ENCODE measurements at regions not wholly inside any gene's neighbourhood (a gene's known extent, or its start where the extent isn't known, plus 50 kb on each side); places are given as distances from the start of the nearest gene placed in this dataset.
"Not testable (repeated sequence)": the region's sequence is repeated elsewhere in the genome, so short reads cannot be mapped to it uniquely, and the experiment has no call there.

DNA sequence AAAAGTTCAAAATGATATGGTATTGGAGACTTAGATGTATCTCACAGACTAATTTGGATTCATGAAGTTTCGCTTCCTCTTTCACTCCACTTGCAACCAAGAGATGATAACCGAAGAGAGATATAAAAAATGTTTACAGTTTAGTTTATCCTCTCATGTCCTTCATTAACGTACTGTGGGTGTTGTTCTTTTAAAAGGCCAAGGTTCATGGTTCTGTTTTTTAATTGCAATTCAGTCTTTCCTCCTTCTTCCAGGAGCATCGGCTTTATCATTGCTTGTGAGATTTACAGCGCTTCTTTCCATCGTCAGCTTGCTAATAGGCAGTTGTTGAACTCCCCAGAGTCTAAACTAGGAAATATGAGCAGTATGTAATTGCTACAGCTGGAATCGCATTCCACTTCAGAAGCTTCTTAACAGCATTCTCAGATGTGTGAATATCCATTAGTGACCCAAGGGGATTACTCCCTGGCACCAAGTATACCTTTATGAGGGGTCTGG is 75.9 kb upstream of the HGF start:
- peak; percentile 91 for DNase-seq (ENCODE audit: low read depth)
- peak overlapping the region; percentile 57 for H3K4me3 ChIP-seq (ENCODE audit: low read depth, low read length)
- TF ChIP-seq, protein P1, sequence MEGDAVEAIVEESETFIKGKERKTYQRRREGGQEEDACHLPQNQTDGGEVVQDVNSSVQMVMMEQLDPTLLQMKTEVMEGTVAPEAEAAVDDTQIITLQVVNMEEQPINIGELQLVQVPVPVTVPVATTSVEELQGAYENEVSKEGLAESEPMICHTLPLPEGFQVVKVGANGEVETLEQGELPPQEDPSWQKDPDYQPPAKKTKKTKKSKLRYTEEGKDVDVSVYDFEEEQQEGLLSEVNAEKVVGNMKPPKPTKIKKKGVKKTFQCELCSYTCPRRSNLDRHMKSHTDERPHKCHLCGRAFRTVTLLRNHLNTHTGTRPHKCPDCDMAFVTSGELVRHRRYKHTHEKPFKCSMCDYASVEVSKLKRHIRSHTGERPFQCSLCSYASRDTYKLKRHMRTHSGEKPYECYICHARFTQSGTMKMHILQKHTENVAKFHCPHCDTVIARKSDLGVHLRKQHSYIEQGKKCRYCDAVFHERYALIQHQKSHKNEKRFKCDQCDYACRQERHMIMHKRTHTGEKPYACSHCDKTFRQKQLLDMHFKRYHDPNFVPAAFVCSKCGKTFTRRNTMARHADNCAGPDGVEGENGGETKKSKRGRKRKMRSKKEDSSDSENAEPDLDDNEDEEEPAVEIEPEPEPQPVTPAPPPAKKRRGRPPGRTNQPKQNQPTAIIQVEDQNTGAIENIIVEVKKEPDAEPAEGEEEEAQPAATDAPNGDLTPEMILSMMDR (IDR thresholded peaks at IDR 0.05; ENCODE audit: low read depth, low read length), result no peak
- TF ChIP-seq POLR2A (IDR thresholded peaks at IDR 0.05; ENCODE audit: extremely low read depth, insufficient read length) (no peak), MYC (IDR thresholded peaks at IDR 0.05; ENCODE audit: low read depth, low read length) (no peak)
- TF ChIP-seq, protein P2, sequence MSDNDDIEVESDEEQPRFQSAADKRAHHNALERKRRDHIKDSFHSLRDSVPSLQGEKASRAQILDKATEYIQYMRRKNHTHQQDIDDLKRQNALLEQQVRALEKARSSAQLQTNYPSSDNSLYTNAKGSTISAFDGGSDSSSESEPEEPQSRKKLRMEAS (IDR thresholded peaks at IDR 0.05; ENCODE audit: low read depth, low read length), result no peak

- not testable (repeated sequence) for DNase-seq (ENCODE audit: low read depth); H3K4me3 ChIP-seq (ENCODE audit: low read depth, low read length)
These were observed 73.8 kb upstream of the HGF start for GRCh38 chr7:81843657-81844056.

- TF ChIP-seq, protein P2 (IDR thresholded peaks at IDR 0.05; ENCODE audit: low read depth, low read length), result no peak
- TF ChIP-seq MYC (IDR thresholded peaks at IDR 0.05; ENCODE audit: low read depth, low read length) (no peak), POLR2A (IDR thresholded peaks at IDR 0.05; ENCODE audit: extremely low read depth, insufficient read length) (no peak)
- TF ChIP-seq, protein P1 (IDR thresholded peaks at IDR 0.05; ENCODE audit: low read depth, low read length), result no peak
- H3K4me3 ChIP-seq (ENCODE audit: low read depth, low read length), result no peak overlapping the region
- DNase-seq (ENCODE audit: low read depth), result no peak
These were observed 72.5 kb upstream of the HGF start for GRCh38 chr7:81842361-81842760.

DNA sequence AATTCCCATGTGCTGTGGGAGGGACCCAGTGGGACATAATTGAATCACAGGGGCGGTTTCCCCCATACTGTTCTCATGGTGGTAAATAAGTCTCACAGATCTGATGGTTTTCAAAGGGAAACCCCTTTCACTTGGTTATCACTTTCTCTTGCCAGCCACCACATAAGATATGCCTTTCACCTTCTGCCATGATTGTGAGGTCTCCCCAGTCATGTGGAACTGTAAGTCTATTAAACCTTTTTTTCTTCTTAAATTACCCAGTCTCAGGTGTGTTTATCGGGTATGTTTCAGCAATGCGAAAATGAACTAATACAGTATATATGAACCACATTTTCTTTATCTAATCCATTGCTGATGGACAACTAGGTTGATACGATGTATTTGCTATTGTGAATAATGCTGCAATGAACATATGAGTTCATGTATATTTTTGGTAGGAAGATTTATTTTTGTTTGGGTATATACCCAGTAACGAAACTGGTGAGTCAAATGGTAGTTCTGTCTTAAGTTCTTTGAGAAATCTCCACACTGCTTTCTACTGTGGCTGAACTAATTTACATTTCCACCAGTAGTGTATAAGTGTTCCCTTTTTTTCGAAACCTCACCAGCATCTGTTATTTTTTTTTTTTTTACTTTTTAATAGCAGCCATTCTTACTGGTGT is 70.0 kb upstream of the HGF start:
- no peak overlapping the region for H3K4me3 ChIP-seq (ENCODE audit: low read depth, low read length)
- TF ChIP-seq, protein P1 (IDR thresholded peaks at IDR 0.05; ENCODE audit: low read depth, low read length), result no peak
- TF ChIP-seq POLR2A (IDR thresholded peaks at IDR 0.05; ENCODE audit: extremely low read depth, insufficient read length), result no peak
- TF ChIP-seq, protein P2 (IDR thresholded peaks at IDR 0.05; ENCODE audit: low read depth, low read length), result no peak
- TF ChIP-seq MYC (IDR thresholded peaks at IDR 0.05; ENCODE audit: low read depth, low read length), result no peak
- no peak for DNase-seq (ENCODE audit: low read depth)

GRCh38 chr7:81833401-81833800 is 63.6 kb upstream of the HGF start:
- no peak for DNase-seq (ENCODE audit: low read depth)
- TF ChIP-seq MYC (IDR thresholded peaks at IDR 0.05; ENCODE audit: low read depth, low read length) (no peak), POLR2A (IDR thresholded peaks at IDR 0.05; ENCODE audit: extremely low read depth, insufficient read length) (no peak)
- TF ChIP-seq, protein P2 (IDR thresholded peaks at IDR 0.05; ENCODE audit: low read depth, low read length), result no peak
- TF ChIP-seq, protein P1 (IDR thresholded peaks at IDR 0.05; ENCODE audit: low read depth, low read length), result no peak
- no peak overlapping the region for H3K4me3 ChIP-seq (ENCODE audit: low read depth, low read length)

- no peak for DNase-seq (ENCODE audit: low read depth)
- no peak overlapping the region for H3K4me3 ChIP-seq (ENCODE audit: low read depth, low read length)
- TF ChIP-seq MYC (IDR thresholded peaks at IDR 0.05; ENCODE audit: low read depth, low read length), result no peak
- TF ChIP-seq, protein P1 (IDR thresholded peaks at IDR 0.05; ENCODE audit: low read depth, low read length), result no peak
- no peak for TF ChIP-seq POLR2A (IDR thresholded peaks at IDR 0.05; ENCODE audit: extremely low read depth, insufficient read length)
- TF ChIP-seq, protein P2 (IDR thresholded peaks at IDR 0.05; ENCODE audit: low read depth, low read length), result no peak
These were observed 62.0 kb upstream of the HGF start for GRCh38 chr7:81831883-81832282.

DNA sequence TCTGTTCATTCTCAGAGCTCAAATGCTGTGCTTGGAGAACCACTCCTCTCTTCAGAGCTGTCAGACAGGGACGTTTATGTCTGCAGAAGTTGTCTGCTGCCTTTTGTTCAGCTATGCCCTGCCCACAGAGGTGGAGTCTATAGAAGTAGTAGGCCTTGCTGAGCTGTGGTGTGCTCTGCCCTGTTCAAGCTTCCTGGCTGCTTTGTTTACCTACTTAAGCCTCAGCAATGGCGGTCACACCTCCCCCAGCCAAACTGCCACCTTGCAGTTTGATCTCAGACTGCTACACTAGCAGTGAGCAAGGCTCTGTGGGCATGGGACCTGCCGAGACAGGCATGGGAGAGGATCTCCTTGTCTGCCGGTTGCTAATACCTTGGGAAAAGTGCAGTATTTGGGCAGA is 59.7 kb upstream of the HGF start:
- H3K4me3 ChIP-seq (ENCODE audit: low read depth, low read length); DNase-seq (ENCODE audit: low read depth): not testable (repeated sequence)

All from NB4 (cell line).